ENCODE measurements at regions not wholly inside any gene's neighbourhood (a gene's known extent, or its start where the extent isn't known, plus 50 kb on each side); places are given as distances from the start of the nearest gene placed in this dataset.

DNA sequence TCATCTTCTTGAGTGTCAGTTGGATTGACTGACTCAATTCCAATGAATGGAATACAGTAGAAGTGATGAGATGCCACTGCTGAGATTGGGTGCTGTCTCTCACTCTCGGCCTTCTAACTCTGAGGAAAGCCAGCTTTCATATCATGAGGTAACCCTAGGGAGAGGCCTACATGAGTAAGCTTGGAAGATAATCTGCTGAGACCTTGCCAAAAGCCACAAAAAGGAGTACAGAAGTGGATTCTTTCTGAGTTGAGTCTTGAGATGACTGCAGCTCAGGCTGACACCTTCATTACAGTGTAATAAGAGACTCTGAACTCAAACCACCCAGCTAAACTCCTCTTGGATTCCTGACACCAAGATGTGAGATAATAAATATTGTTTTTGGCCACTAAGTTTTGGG, 537.4 kb upstream of the MAGEB18 start:
- DNase-seq (ENCODE audit: unreplicated experiment): peak; percentile 56
- ChIA-PET CTCF (interaction anchor here (0.5 kb wide), 1 partner anchor 193 kb away, joined by 4 read pairs; no protein-coding TSS in a partner anchor), POLR2A (no interaction called here)
- no peak overlapping the region for H3K4me3 Mint-ChIP-seq (ENCODE audit: unreplicated experiment)
- H3K27ac Mint-ChIP-seq (ENCODE audit: low read depth, unreplicated experiment): no peak overlapping the region
- peaks cover 5% of the 10 kb centered on the region for H3K36me3 Mint-ChIP-seq (ENCODE audit: insufficient read depth, unreplicated experiment)
- H3K4me1 Mint-ChIP-seq (ENCODE audit: insufficient read depth, unreplicated experiment): no peaks in the 10 kb centered on the region
- no peaks in the 10 kb centered on the region for H3K27me3 Mint-ChIP-seq (ENCODE audit: insufficient read depth, unreplicated experiment)
- BruUV-seq (replicated peaks): no TSS peak
- TF ChIP-seq, protein P1, sequence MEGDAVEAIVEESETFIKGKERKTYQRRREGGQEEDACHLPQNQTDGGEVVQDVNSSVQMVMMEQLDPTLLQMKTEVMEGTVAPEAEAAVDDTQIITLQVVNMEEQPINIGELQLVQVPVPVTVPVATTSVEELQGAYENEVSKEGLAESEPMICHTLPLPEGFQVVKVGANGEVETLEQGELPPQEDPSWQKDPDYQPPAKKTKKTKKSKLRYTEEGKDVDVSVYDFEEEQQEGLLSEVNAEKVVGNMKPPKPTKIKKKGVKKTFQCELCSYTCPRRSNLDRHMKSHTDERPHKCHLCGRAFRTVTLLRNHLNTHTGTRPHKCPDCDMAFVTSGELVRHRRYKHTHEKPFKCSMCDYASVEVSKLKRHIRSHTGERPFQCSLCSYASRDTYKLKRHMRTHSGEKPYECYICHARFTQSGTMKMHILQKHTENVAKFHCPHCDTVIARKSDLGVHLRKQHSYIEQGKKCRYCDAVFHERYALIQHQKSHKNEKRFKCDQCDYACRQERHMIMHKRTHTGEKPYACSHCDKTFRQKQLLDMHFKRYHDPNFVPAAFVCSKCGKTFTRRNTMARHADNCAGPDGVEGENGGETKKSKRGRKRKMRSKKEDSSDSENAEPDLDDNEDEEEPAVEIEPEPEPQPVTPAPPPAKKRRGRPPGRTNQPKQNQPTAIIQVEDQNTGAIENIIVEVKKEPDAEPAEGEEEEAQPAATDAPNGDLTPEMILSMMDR (IDR thresholded peaks at IDR 0.05; ENCODE audit: unreplicated experiment): no peak
- intact Hi-C loops (cut with micrococcal nuclease): no loop called here
- H3K9me3 Mint-ChIP-seq (ENCODE audit: unreplicated experiment): peaks cover 15% of the 10 kb centered on the region

DNA sequence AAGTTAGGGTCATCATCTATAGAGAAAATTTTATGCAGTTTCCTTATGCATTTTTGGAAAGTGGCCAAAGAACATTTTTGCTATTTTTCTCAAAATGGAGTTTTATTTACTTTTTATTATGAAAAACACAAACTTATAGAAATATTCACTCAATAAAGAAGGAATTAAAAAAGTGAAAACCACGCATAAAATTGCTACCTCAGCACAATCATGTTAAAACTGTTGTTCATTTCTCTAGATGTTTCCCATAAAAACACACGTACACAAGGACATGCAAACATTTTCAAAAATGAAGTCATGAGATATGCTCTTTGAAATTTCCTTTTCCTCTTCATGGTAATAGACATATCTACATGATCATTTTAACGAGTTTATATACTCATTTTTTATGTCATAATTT, 536.8 kb upstream of the MAGEB18 start:
- TF ChIP-seq, protein P1 (IDR thresholded peaks at IDR 0.05; ENCODE audit: unreplicated experiment): no peak
- CTCF ChIA-PET: no interaction called here
- H3K4me3 Mint-ChIP-seq (ENCODE audit: unreplicated experiment): no peak overlapping the region
- BruUV-seq (replicated peaks): no TSS peak
- H3K9me3 Mint-ChIP-seq (ENCODE audit: unreplicated experiment): peaks cover 15% of the 10 kb centered on the region
- intact Hi-C loops (cut with micrococcal nuclease): no loop called here
- peaks cover 5% of the 10 kb centered on the region for H3K36me3 Mint-ChIP-seq (ENCODE audit: insufficient read depth, unreplicated experiment)
- H3K4me1 Mint-ChIP-seq (ENCODE audit: insufficient read depth, unreplicated experiment): no peaks in the 10 kb centered on the region
- POLR2A ChIA-PET: no interaction called here
- no peaks in the 10 kb centered on the region for H3K27me3 Mint-ChIP-seq (ENCODE audit: insufficient read depth, unreplicated experiment)
- H3K27ac Mint-ChIP-seq (ENCODE audit: low read depth, unreplicated experiment): no peak overlapping the region
- no peak for DNase-seq (ENCODE audit: unreplicated experiment)

DNA sequence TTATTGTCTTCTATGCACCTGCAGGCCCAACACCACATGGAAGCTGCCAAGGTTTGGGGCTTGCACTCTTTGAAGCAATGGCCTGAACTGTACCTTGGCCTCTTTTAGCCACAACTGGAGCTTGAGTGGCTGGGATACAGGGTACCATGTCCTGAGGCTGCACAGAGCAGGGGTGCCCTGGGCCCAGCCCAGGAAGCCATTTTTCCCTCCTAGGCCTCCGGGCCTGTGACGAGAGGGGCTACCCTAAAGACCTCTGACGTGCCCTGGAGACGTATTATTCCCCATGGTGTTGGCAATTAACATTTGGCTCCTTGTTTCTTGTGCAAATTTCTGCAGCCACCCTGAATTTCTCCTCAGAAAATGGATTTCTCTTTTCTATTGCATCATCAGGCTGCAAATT, 519.9 kb upstream of the MAGEB18 start:
- ChIA-PET CTCF (no interaction called here), POLR2A (no interaction called here)
- no TSS peak for BruUV-seq (replicated peaks)
- DNase-seq (ENCODE audit: unreplicated experiment): no peak
- H3K4me1 Mint-ChIP-seq (ENCODE audit: insufficient read depth, unreplicated experiment): no peaks in the 10 kb centered on the region
- intact Hi-C loops (cut with micrococcal nuclease): no loop called here
- H3K4me3 Mint-ChIP-seq (ENCODE audit: unreplicated experiment): no peak overlapping the region
- H3K9me3 Mint-ChIP-seq (ENCODE audit: unreplicated experiment): no peaks in the 10 kb centered on the region
- H3K27ac Mint-ChIP-seq (ENCODE audit: low read depth, unreplicated experiment): no peak overlapping the region
- H3K36me3 Mint-ChIP-seq (ENCODE audit: insufficient read depth, unreplicated experiment): no peaks in the 10 kb centered on the region
- no peaks in the 10 kb centered on the region for H3K27me3 Mint-ChIP-seq (ENCODE audit: insufficient read depth, unreplicated experiment)
- TF ChIP-seq, protein P1 (IDR thresholded peaks at IDR 0.05; ENCODE audit: unreplicated experiment): no peak

DNA sequence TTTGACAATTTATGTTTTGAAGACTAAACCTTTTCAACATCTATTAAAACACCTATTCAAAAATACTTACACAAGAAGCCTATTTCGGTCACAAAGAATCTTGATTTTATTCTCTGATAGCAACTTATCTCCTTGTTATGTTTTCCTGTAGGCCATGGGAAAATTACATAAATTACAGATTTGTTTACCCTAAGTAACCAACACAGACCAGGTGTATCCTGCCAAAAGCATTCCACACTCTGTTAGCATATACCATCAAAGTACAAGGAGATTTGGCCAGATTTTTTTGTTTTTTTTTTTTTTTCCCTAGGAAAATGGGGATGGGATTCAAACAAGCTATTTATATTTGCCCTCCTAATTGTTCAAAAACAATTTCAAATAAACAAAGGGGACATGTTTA, 497.9 kb upstream of the MAGEB18 start:
- TF ChIP-seq, protein P1 (IDR thresholded peaks at IDR 0.05; ENCODE audit: unreplicated experiment): no peak
- Mint-ChIP-seq H3K4me3 (ENCODE audit: unreplicated experiment) (no peak overlapping the region), H3K27ac (ENCODE audit: low read depth, unreplicated experiment) (no peak overlapping the region), H3K4me1 (ENCODE audit: insufficient read depth, unreplicated experiment) (no peaks in the 10 kb centered on the region), H3K36me3 (ENCODE audit: insufficient read depth, unreplicated experiment) (no peaks in the 10 kb centered on the region), H3K27me3 (ENCODE audit: insufficient read depth, unreplicated experiment) (no peaks in the 10 kb centered on the region), H3K9me3 (ENCODE audit: unreplicated experiment) (peaks cover 24% of the 10 kb centered on the region)
- ChIA-PET CTCF (interaction anchor here (0.6 kb wide), 1 partner anchor 37 kb away, joined by 3 read pairs; no protein-coding TSS in a partner anchor), POLR2A (no interaction called here)
- BruUV-seq (replicated peaks): no TSS peak
- no peak for DNase-seq (ENCODE audit: unreplicated experiment)
- intact Hi-C loops (cut with micrococcal nuclease): no loop called here

Data from MCF 10A (cell line).